Vagina (tissue), 2 donors: ENCODE measurements at regions not wholly inside any gene's neighbourhood (a gene's known extent, or its start where the extent isn't known, plus 50 kb on each side); places are given as distances from the start of the nearest gene placed in this dataset.
"Not testable (repeated sequence)": the region's sequence is repeated elsewhere in the genome, so short reads cannot be mapped to it uniquely, and the experiment has no call there.

Experiments used
- DNase-seq, 2 donors: peaks; one replicate each; pipeline ENCODE4 v3.0.0-alpha.2; 2017; ENCODE audit errors: extremely low spot score in 2 of 2
- H3K27ac ChIP-seq: fragments of 200-600 bp; sonication (generic); one replicate; pipeline ENCODE4 v1.5.1; 2019
- H3K27me3 ChIP-seq: fragments of 200-600 bp; sonication (generic); one replicate; pipeline ENCODE4 v1.5.1; 2019
- H3K36me3 ChIP-seq, 2 donors: fragments of 200-600 bp; sonication (generic); one replicate each; pipeline ENCODE4 v1.5.1; 2017 to 2019
- H3K4me1 ChIP-seq: fragments of 200-600 bp; sonication (generic); one replicate; pipeline ENCODE4 v1.5.1; 2019
- H3K4me3 ChIP-seq, 2 donors: fragments of 200-600 bp; sonication (generic); 1 replicate in 1 of 2; 2 replicates in 1 of 2; pipeline ENCODE4 v1.5.1; 2016 to 2019
- H3K9me3 ChIP-seq: fragments of 200-600 bp; sonication (generic); one replicate; pipeline ENCODE4 v1.5.1; 2019
- POLR2A ChIP-seq, 2 donors: fragments of 450-650 bp; IDR thresholded peaks; one replicate each; pipeline ENCODE4 v1.6.1; 2017; ENCODE audit warnings: antibody characterized with exemption in 2 of 2, mild to moderate bottlenecking in 2 of 2, moderate library complexity in 2 of 2
- POLR2AphosphoS5 ChIP-seq, 2 donors: sonication (generic); formaldehyde crosslinking; IDR thresholded peaks; one replicate each; pipeline ENCODE4 v1.9.0; 2017; ENCODE audit warnings: antibody characterized with exemption in 2 of 2, mild to moderate bottlenecking in 2 of 2, low read depth in 1 of 2; ENCODE audit not compliant: insufficient read depth in 1 of 2
- intact Hi-C: fragments of 100-400 bp; cut with DNase I; formaldehyde crosslinking; loops from one replicate; pipeline ENCODE4 v1.15.1; 2023
- TF ChIP-seq, protein P1 (sequence below), 3 experiments: fragments of 450-650 bp in 2 of 3; fragments of 200-600 bp in 1 of 3; sonication (generic) in 1 of 3; IDR thresholded peaks; one replicate each; pipeline ENCODE4 v1.5.1; 2017 to 2019; ENCODE audit warnings: antibody characterized with exemption in 3 of 3, mild to moderate bottlenecking in 2 of 3, moderate library complexity in 2 of 3

DNA sequence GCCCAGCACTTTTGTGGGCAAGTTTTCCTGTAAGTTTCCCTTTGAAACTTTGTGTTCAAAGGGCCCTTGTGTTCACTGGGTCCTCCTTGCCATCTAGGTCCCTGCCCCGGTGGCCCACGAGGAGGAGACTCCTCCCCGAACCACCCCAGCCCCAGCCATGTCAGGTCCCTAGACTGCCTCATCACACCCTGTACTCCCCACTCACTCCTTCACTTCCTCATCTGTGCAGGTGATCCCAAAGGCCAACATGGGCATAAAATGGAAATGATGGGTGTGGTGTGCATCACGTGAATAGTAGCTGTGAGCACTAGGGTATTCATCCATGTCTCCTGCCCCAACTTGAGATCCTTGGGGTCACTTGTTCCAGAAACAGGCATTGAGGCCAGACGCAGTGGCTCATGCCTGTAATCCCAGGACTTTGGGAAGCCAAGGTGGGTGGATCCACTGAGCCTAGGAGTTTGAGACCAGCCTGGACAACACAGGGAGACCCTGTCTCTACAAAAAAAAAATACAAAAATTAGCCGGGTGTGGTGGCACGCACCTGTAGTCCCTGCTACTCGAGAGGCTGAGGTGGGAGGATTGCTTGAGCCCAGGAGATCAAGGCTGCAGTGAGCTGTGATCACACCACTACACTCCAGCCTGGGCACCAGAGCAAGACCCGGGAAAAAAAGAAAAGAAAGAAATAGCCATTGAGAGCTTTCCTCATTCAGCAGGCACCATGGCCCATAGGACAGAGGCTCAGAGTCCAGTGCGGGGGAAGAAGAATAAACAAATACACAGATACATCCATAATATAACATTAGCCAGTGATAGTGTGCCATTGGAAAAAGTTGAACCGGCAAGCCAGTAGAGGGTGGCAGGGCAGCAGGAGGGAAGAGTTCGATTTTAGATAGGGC lies 74.5 kb downstream of the KATNIP start:
- H3K4me1 ChIP-seq = peaks cover 7% of the 10 kb centered on the region
- TF ChIP-seq, protein P1, sequence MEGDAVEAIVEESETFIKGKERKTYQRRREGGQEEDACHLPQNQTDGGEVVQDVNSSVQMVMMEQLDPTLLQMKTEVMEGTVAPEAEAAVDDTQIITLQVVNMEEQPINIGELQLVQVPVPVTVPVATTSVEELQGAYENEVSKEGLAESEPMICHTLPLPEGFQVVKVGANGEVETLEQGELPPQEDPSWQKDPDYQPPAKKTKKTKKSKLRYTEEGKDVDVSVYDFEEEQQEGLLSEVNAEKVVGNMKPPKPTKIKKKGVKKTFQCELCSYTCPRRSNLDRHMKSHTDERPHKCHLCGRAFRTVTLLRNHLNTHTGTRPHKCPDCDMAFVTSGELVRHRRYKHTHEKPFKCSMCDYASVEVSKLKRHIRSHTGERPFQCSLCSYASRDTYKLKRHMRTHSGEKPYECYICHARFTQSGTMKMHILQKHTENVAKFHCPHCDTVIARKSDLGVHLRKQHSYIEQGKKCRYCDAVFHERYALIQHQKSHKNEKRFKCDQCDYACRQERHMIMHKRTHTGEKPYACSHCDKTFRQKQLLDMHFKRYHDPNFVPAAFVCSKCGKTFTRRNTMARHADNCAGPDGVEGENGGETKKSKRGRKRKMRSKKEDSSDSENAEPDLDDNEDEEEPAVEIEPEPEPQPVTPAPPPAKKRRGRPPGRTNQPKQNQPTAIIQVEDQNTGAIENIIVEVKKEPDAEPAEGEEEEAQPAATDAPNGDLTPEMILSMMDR (IDR thresholded peaks at IDR 0.05) = no peak
- no peak for TF ChIP-seq POLR2A (IDR thresholded peaks at IDR 0.05)
- no peak for TF ChIP-seq POLR2AphosphoS5 (IDR thresholded peaks at IDR 0.05; ENCODE audit: insufficient read depth in 1 of 2, low read depth in 1 of 2)
- H3K9me3 ChIP-seq = no peaks in the 10 kb centered on the region
- H3K4me3 ChIP-seq = no peak overlapping the region
- DNase-seq = no peak
- no peak overlapping the region for H3K27ac ChIP-seq
- H3K36me3 ChIP-seq = no peaks in the 10 kb centered on the region
- H3K27me3 ChIP-seq = no peaks in the 10 kb centered on the region
- intact Hi-C loops = no loop called here

DNA sequence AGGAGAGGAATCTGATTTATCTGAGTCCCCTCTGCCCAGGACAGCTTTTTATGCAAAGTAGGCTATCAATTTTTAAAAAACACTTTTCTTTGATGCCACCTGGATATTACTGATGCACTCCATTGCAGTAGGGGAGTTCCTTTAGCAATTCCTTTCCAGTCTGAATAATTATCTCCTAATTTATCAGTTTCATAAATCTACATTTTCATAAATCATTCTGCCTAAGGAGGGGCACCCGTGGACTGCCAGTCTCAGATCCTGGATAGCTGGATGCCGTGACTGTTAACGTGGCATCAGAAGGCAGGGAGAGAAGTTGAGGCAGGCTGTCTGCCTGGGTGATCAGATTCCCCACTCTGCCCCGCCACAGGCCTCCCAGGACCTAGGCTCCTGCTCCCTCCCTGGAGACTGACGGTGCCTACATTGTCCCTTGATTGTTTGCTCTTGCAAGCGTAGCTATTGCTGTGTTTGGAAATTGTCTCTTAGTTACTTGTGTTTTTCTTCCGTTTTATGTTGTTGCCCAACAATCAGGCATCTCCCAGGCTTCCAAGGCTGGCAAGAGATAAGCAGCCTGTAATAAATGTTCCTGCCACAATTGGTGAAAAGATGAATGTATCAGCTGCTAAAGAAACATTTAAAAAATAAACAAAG lies 75.2 kb downstream of the KATNIP start:
- Histone ChIP-seq H3K9me3 (no peaks in the 10 kb centered on the region), H3K4me3 (no peak overlapping the region), H3K27me3 (no peaks in the 10 kb centered on the region), H3K4me1 (peaks cover 7% of the 10 kb centered on the region), H3K36me3 (no peaks in the 10 kb centered on the region), H3K27ac (no peak overlapping the region)
- intact Hi-C loops = no loop called here
- no peak for DNase-seq
- TF ChIP-seq POLR2AphosphoS5 (IDR thresholded peaks at IDR 0.05; ENCODE audit: insufficient read depth in 1 of 2, low read depth in 1 of 2) = no peak
- TF ChIP-seq POLR2A (IDR thresholded peaks at IDR 0.05) = no peak
- TF ChIP-seq, protein P1 (IDR thresholded peaks at IDR 0.05) = no peak

DNA sequence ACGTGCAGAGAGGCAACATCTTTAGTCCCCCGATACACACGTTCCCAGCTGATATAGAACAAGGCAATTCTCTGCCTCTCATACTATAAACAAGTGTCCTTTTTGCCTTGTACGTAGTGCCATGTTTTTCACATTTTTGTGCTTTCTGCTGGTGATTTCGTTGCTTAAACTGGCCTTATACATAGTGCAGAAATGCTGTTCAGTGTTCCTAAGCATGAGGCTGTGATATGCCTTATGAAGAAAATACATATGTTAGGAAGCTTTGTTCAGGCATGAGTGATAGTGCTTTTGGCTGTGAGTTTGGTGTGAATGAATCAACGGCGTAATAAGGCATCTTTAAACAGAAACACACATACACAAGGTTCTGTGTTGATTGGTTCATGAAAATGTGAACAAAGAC lies 77.2 kb downstream of the KATNIP start:
- no peak overlapping the region for H3K27ac ChIP-seq
- H3K4me1 ChIP-seq = peaks cover 7% of the 10 kb centered on the region
- H3K4me3 ChIP-seq = no peak overlapping the region
- intact Hi-C loops = no loop called here
- no peaks in the 10 kb centered on the region for H3K27me3 ChIP-seq
- DNase-seq = no peak
- TF ChIP-seq POLR2AphosphoS5 (IDR thresholded peaks at IDR 0.05; ENCODE audit: insufficient read depth in 1 of 2, low read depth in 1 of 2) (no peak), POLR2A (IDR thresholded peaks at IDR 0.05) (no peak)
- TF ChIP-seq, protein P1 (IDR thresholded peaks at IDR 0.05) = no peak
- no peaks in the 10 kb centered on the region for H3K9me3 ChIP-seq
- no peaks in the 10 kb centered on the region for H3K36me3 ChIP-seq

DNA sequence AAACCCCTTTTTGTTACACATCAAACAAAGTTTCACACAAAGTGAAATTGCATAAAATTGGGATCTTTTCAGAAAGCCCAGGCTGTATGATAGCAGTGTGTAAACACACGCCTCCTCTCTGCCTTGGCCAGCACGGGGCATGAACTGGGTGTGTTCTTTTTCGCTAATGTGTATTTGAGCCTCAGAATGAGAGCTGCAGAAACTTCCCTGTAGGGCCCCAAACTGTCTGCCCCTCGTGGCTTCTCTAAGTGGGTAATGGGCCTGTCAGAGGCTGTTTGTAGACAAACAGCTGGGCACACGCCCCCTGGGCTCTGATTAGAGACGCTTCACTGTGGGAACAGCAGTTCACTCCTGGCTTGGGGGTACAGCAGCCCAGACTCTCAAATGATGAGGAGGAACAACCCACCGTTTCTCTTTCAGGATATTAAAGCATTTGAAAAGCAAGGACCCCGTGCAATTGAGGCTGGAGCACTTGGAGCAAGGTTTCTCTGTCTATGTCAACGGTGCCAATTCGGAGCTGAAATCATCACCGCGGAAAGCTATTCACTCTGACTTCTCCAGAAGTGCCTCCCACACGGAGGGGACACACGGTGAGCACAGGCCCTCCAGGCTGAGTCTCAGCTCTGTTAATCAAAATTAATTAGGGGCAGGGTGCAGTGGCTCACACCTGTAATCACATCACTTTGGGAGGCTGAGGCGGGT lies 78.4 kb downstream of the KATNIP start:
- H3K9me3 ChIP-seq = no peaks in the 10 kb centered on the region
- no peak overlapping the region for H3K27ac ChIP-seq
- H3K4me1 ChIP-seq = peaks cover 7% of the 10 kb centered on the region
- no peaks in the 10 kb centered on the region for H3K36me3 ChIP-seq
- no peak for DNase-seq
- no peaks in the 10 kb centered on the region for H3K27me3 ChIP-seq
- TF ChIP-seq, protein P1 (IDR thresholded peaks at IDR 0.05) = no peak
- TF ChIP-seq POLR2AphosphoS5 (IDR thresholded peaks at IDR 0.05; ENCODE audit: insufficient read depth in 1 of 2, low read depth in 1 of 2) (no peak), POLR2A (IDR thresholded peaks at IDR 0.05) (no peak)
- no peak overlapping the region for H3K4me3 ChIP-seq
- intact Hi-C loops = no loop called here

DNA sequence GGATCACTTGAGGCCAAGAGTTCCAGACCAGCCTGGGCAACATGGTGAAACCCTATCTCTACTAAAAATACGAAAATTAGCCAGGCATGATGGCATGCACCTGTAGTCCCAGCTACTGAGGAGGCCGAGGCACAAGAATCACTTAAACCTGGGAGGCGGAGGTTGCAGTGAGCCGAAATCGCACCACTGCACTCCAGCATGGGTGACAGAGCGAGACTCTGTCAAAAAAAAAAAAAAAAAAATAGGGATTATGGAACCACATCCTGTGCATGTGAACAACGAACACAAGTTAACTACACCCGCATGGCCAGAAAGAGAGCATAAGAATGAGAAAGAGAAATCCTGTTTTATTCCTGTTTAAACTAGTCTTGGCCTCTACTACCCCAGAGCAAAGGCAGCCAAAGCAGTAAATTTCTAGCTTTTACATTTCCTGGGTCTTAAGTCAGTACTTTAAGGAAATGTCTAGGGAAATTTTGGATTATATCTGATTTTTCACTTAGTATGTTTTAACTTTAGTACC lies 79.1 kb downstream of the KATNIP start:
- H3K4me1 ChIP-seq, H3K4me3 ChIP-seq, H3K36me3 ChIP-seq, DNase-seq, intact Hi-C loops, H3K27ac ChIP-seq, H3K9me3 ChIP-seq, H3K27me3 ChIP-seq: not testable (repeated sequence)
